Fibroblast of the conjunctiva (primary cell): ENCODE measurements at regions not wholly inside any gene's neighbourhood (a gene's known extent, or its start where the extent isn't known, plus 50 kb on each side); places are given as distances from the start of the nearest gene placed in this dataset.
"Not testable (repeated sequence)": the region's sequence is repeated elsewhere in the genome, so short reads cannot be mapped to it uniquely, and the experiment has no call there.

ENCODE experiments used
- DNase-seq: peaks from one replicate; pipeline ENCODE4 v3.0.0-alpha.2; 2010; ENCODE audit warnings: low read depth

DNA sequence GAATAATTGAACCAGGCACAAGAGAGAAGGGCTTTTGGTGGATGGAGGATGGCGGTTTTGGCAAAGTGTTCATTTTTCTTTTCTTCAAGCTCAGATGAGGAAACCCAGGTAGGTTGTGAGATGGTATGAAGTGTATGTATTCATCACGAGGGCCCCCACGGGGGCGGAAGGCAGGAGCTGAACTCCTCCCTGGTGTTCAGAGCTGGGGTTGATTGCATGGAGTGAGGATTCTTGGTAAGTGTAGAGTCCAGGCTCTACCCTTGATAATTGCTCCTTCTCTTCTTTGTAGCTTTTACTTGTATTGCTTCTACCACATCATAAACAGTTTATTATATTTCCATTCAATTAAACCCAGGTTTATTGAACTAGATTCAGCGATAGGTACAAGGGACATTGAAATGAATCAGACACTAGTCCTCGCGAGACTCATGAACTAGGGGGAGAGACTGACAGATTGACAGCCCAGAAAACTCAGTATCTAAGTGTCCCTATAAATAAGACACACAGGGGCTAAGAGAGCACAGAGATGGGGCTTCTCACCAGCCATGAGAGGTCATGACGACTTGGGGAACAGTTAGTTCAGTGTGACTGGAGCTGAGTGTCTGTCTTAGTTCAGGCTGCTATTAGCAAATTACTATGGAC, 116.7 kb upstream of the KLF4 start:
- DNase-seq = no peak

GRCh38 chr9:107605041-107605440, 115.5 kb upstream of the KLF4 start:
- DNase-seq = no peak

DNA sequence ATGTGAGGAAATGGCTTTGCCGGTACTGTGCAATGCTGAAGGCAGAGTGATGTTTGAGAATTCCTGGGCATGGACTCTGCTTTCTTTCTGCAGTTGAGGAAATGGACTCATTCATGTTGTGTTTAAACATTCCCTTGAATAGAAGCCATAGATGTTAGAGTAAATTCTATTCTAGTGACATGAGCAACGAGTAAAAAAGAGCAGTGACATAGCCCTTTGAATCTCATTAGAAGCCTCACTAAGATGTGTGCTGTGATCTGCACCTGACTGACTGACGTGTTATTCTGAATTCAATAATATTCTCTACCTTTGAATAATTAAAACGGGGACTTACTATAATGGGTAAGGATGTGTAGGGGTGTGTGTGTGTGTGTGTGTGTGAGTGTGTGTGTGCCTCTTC, 113.7 kb upstream of the KLF4 start:
- no peak for DNase-seq

- DNase-seq = no peak
Observed at GRCh38 chr9:107600060-107600573, 110.5 kb upstream of the KLF4 start.

GRCh38 chr9:107597743-107598217, 108.2 kb upstream of the KLF4 start:
- DNase-seq = no peak

DNA sequence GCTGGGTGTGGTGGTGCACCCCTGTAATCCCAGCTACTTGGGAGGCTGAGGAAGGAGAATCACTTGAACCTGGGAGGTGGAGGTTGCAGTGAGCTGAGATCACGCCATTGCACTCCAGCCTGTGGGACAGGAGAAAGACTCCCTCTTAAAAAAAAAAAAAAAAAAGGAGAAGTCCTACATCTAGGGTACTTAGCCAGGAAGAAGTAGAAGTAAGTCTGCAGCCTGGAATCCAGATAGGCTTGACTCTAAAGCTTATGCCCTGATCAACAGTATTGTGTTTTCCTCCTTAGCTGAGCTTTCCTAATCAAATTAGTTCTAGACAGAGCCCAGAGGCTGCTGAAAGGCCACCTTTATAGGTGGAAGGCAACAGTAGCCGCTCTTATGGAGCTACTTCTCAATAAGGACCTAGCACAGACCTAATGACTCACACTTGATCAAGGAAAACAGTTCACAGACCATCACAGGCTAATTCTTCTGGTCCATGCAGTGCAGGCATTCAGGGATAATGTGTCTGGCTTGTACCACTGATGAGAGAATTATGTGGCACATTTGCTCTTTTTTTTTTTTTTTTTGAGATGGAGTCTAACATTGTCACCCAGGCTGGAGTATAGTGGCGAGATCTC, 105.5 kb upstream of the KLF4 start:
- DNase-seq = no peak

GRCh38 chr9:107593224-107593870, 103.8 kb upstream of the KLF4 start:
- DNase-seq = no peak

GRCh38 chr9:107592424-107592823, 102.9 kb upstream of the KLF4 start:
- DNase-seq = no peak

DNA sequence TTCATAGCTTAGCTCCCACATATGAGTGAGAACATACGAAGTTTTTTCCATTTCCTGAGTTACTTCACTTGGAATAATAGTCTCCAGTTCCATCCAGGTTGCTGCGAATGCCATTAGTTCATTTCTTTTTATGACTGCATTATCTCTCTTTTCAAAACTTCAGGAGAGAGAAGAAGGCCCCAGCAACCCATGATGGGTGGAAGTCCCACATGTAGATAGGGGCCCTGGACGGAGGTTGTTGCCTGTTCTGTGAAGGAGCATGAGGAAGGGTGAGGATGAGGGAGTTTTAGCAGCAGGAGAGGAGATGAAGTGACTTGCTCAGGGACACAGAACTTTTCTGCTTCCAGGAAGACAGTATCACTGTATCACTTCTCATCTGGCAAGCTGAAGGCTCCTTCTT, 102.2 kb upstream of the KLF4 start:
- DNase-seq = no peak

GRCh38 chr9:107588393-107588792, 98.8 kb upstream of the KLF4 start:
- no peak for DNase-seq

GRCh38 chr9:107587191-107587963, 97.8 kb upstream of the KLF4 start:
- no peak for DNase-seq

DNA sequence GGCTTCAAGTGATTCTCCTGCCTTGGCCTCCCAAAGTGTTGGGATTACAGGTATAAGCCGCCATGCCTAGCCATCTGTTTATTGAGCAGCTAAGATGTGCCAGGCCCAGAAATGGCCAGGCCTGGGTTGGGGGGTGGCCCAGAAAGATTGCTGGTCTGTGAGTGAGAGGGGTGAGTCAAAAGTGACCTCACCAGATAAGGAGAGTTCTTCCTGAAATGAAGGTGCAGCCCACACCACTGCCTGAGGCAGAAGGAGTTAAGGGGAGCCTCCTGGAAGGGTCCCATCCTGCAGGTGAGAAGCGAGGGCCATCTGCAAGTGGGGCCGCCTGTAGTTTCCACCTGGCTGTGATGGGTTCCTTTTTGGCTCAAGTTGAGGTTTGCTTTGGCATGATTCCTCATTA, 96.9 kb upstream of the KLF4 start:
- DNase-seq = no peak

- no peak for DNase-seq
Observed at GRCh38 chr9:107585465-107585864, 95.9 kb upstream of the KLF4 start.

GRCh38 chr9:107584944-107585343, 95.4 kb upstream of the KLF4 start:
- no peak for DNase-seq

DNA sequence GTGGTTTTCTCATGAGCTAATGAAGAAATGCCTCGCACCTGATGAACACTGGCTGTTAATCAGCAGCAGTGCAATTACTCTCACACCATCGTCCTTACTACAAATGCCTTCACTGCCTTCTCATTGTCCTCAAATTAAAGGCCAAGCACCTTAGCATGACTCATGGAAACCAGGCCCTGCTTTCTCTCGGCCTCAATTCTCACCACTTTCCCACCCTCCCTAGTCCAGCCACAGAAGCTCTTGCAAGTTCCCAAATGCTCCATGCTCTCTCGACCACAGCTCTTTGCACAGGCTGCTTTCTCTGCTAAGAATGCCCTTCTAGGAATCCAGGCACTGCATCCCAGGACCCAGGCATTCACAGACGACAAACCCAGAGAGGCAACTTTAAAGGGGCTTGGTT, 94.6 kb upstream of the KLF4 start:
- DNase-seq = no peak

DNA sequence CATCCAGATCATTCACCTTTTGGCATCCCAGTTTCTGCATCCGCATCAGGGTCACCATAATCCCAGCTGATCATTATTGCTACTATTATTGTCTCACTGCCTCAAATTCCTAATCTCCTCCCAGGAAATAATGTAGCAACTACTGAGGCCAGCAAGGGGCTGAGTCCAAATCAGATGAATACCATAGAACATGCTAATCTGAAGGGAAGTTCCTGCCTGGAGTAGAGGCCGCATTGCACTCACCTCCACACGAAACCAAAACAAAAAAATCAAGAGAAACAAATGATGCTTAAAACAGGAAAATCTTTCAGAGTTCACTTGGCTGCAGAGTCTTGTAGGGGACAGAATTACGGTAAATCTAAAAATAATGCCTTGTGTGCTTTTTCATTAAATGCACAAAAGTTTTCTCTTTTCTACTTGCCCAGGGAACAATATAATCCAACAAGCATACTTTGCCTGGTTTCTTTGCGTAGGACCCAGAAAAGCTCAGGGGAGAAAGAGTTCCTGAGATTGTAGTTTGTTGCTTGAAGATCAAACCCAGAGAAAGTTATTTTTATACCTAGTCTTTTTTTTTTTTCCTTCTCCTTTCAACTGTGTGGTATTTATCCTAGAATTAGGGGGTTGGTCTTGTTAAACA, 87.7 kb upstream of the KLF4 start:
- no peak for DNase-seq

DNA sequence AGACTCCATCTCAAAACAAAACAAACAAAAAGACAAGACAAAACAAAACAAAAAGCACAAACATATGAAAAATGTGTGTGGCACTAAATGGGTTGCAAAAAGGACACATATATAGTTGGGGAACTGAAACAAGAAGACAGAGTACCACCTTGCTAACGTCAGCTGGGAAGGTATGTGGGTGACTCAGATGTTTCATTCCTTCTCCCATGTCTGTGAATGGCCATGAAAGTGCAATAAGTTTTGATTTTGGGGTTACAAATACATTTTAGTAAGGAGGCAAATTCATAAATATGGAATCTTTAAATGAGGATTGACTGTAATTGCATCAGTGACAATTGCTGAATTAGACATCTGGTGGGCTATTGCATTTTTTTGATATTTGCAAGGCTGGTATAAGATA, 81.6 kb upstream of the KLF4 start:
- no peak for DNase-seq

DNA sequence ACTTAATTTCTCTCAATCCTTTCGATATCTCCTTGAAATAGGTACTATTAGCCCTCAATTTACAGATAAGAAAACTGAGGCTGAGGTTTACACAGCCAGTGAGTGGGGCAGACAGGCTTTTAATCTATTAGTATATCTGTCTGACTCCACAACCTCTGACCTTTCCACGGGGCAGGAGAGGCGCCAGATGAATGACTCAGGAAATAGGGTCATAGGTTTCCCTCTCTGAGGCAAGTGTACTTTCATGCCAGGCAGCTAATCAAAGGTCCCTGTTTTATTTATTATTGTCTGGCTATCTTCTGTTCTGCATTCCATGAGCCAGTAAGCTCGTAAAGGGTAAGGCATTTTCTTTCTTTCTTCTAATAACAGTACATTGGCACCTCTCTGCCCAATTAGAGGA, 79.6 kb upstream of the KLF4 start:
- no peak for DNase-seq

GRCh38 chr9:107568406-107568805, 78.8 kb upstream of the KLF4 start:
- DNase-seq = not testable (repeated sequence)

- DNase-seq = no peak
Observed at GRCh38 chr9:107567462-107567861, 77.9 kb upstream of the KLF4 start.

- DNase-seq = no peak
Observed at GRCh38 chr9:107566611-107567061, 77.1 kb upstream of the KLF4 start.

- DNase-seq = no peak
Observed at GRCh38 chr9:107562798-107563197, 73.2 kb upstream of the KLF4 start.
